A673 (cell line): ENCODE measurements at regions not wholly inside any gene's neighbourhood (a gene's known extent, or its start where the extent isn't known, plus 50 kb on each side); places are given as distances from the start of the nearest gene placed in this dataset.

ENCODE experiments used
- BruUV-seq: library from RNA; stranded (reverse); fragments of 400-500 nt; replicated peaks from 2 replicates; lab custom pipeline; 2021; lab: Mats Ljungman, UMichigan
- CTCF ChIA-PET: fragments of 300-600 bp; sonication (Branson Sonifier 250); formaldehyde crosslinking; loops from one replicate; lab custom pipeline; 2022; ENCODE audit warnings: antibody characterized with exemption; lab: Charles Lee
- POLR2A ChIA-PET: fragments of 300-600 bp; sonication (Branson Sonifier 250); formaldehyde crosslinking; loops from one replicate; lab custom pipeline; 2022; ENCODE audit warnings: antibody characterized with exemption; ENCODE audit not compliant: low non-redundant PET; lab: Charles Lee
- DNase-seq: peaks from one replicate; pipeline ENCODE4 v3.0.0-alpha.2; 2015; ENCODE audit warnings: low spot score
- H3K27ac ChIP-seq: fragments of 200-600 bp; sonication (generic); 2 replicates; pipeline ENCODE4 v1.5.1; 2016; ENCODE audit warnings: mixed run types, low read depth, mild to moderate bottlenecking, mixed read lengths, antibody characterized with exemption, low read length; ENCODE audit not compliant: poor library complexity, severe bottlenecking
- H3K27me3 ChIP-seq: fragments of 200-600 bp; sonication (generic); replicated peaks from 2 replicates; pipeline ENCODE4 v1.6.1; 2017; ENCODE audit warnings: mixed run types, low read depth, mild to moderate bottlenecking, mixed read lengths, antibody characterized with exemption, low read length; ENCODE audit not compliant: insufficient read depth, poor library complexity
- H3K36me3 ChIP-seq: fragments of 200-600 bp; sonication (generic); 2 replicates; pipeline ENCODE4 v1.6.1; 2016; ENCODE audit warnings: mixed run types, mild to moderate bottlenecking, mixed read lengths, antibody characterized with exemption, low read length; ENCODE audit not compliant: insufficient read depth, poor library complexity, severe bottlenecking
- H3K4me1 ChIP-seq: fragments of 200-600 bp; sonication (generic); 2 replicates; pipeline ENCODE4 v1.6.1; 2017; ENCODE audit warnings: mixed run types, mild to moderate bottlenecking, mixed read lengths, antibody characterized with exemption, low read length; ENCODE audit not compliant: insufficient read depth, poor library complexity, severe bottlenecking
- H3K4me3 ChIP-seq: fragments of 200-600 bp; sonication (generic); 2 replicates; pipeline ENCODE4 v1.5.1; 2016; ENCODE audit warnings: low read depth, mixed run types, mild to moderate bottlenecking, mixed read lengths, low read length; ENCODE audit not compliant: poor library complexity, severe bottlenecking
- H3K9me3 ChIP-seq: fragments of 200-600 bp; sonication (generic); 2 replicates; pipeline ENCODE4 v1.6.1; 2016; ENCODE audit warnings: mixed run types, low read depth, mild to moderate bottlenecking, mixed read lengths, antibody characterized with exemption, low read length; ENCODE audit not compliant: poor library complexity, severe bottlenecking
- CTCF ChIP-seq: fragments of 300-800, 200-600 bp; sonication (generic); conservative IDR thresholded peaks from 2 replicates; pipeline ENCODE4 v1.5.1; 2017; ENCODE audit warnings: low read depth, mild to moderate bottlenecking, antibody characterized with exemption, low read length, moderate library complexity, mixed read lengths
- EZH2 ChIP-seq: fragments of 200-600 bp; sonication (generic); IDR thresholded peaks from 2 replicates; pipeline ENCODE4 v1.6.1; 2017; ENCODE audit warnings: borderline replicate concordance, low read depth, mild to moderate bottlenecking, mixed read lengths, antibody characterized with exemption, low read length; ENCODE audit not compliant: poor library complexity, severe bottlenecking
- intact Hi-C: fragments of 100-400 bp; cut with micrococcal nuclease; formaldehyde crosslinking; loops from one replicate; pipeline ENCODE4 v1.10.0; 2022; ENCODE audit not compliant: unreplicated experiment

- ChIA-PET POLR2A (no interaction called here), CTCF (no interaction called here)
- H3K27ac ChIP-seq = no peak overlapping the region
- no peak overlapping the region for H3K4me3 ChIP-seq
- H3K9me3 ChIP-seq = no peaks in the 10 kb centered on the region
- intact Hi-C loops = no loop called here
- DNase-seq = no peak
- H3K4me1 ChIP-seq = no peaks in the 10 kb centered on the region
- no peaks in the 10 kb centered on the region for H3K36me3 ChIP-seq
- TF ChIP-seq CTCF (no peak), EZH2 (no peak)
- no TSS peak for BruUV-seq
- H3K27me3 ChIP-seq = no peaks in the 10 kb centered on the region
Measured at GRCh38 chr13:78841358-78841963, 182.5 kb upstream of the OBI1 start.

GRCh38 chr13:78836238-78836784 lies 177.4 kb upstream of the OBI1 start:
- ChIA-PET CTCF (no interaction called here), POLR2A (no interaction called here)
- no peak for DNase-seq
- no peak overlapping the region for H3K4me3 ChIP-seq
- H3K27me3 ChIP-seq = no peaks in the 10 kb centered on the region
- no TSS peak for BruUV-seq
- no peaks in the 10 kb centered on the region for H3K4me1 ChIP-seq
- H3K9me3 ChIP-seq = no peaks in the 10 kb centered on the region
- TF ChIP-seq CTCF = no peak
- no peak for TF ChIP-seq EZH2
- no peak overlapping the region for H3K27ac ChIP-seq
- intact Hi-C loops = no loop called here
- no peaks in the 10 kb centered on the region for H3K36me3 ChIP-seq

GRCh38 chr13:78832461-78832860 lies 173.5 kb upstream of the OBI1 start:
- H3K27me3 ChIP-seq = no peaks in the 10 kb centered on the region
- H3K36me3 ChIP-seq = no peaks in the 10 kb centered on the region
- POLR2A ChIA-PET = no interaction called here
- DNase-seq = no peak
- intact Hi-C loops = no loop called here
- no peak overlapping the region for H3K27ac ChIP-seq
- CTCF ChIA-PET = no interaction called here
- TF ChIP-seq CTCF (no peak), EZH2 (no peak)
- H3K4me3 ChIP-seq = no peak overlapping the region
- H3K9me3 ChIP-seq = no peaks in the 10 kb centered on the region
- no peaks in the 10 kb centered on the region for H3K4me1 ChIP-seq
- no TSS peak for BruUV-seq
